C4-2B (cell line): ENCODE measurements at regions not wholly inside any gene's neighbourhood (a gene's known extent, or its start where the extent isn't known, plus 50 kb on each side); places are given as distances from the start of the nearest gene placed in this dataset.

Experiments used
- H3K27ac ChIP-seq: fragments of 450-650 bp; 2 replicates; pipeline ENCODE4 v1.5.1; 2017
- CTCF ChIP-seq: fragments of 450-650 bp; conservative IDR thresholded peaks from 2 replicates; pipeline ENCODE4 v1.5.1; 2017; ENCODE audit warnings: mild to moderate bottlenecking
- ZFX ChIP-seq: fragments of 450-650 bp; IDR thresholded peaks from 2 replicates; pipeline ENCODE4 v1.6.1; 2017

- TF ChIP-seq ZFX (no peak), CTCF (no peak)
- no peak overlapping the region for H3K27ac ChIP-seq
Observed at GRCh38 chr3:78140866-78141265, 1101.0 kb downstream of the ROBO2 start.

- no peak overlapping the region for H3K27ac ChIP-seq
- TF ChIP-seq ZFX (no peak), CTCF (no peak)
Observed at GRCh38 chr3:78141269-78141668, 1101.4 kb downstream of the ROBO2 start.

- TF ChIP-seq ZFX (no peak), CTCF (no peak)
- H3K27ac ChIP-seq = no peak overlapping the region
Observed at GRCh38 chr3:78143000-78143399, 1103.1 kb downstream of the ROBO2 start.

- no peak overlapping the region for H3K27ac ChIP-seq
- TF ChIP-seq CTCF (no peak), ZFX (no peak)
Observed at GRCh38 chr3:78148986-78149717, 1109.3 kb downstream of the ROBO2 start.

- H3K27ac ChIP-seq = no peak overlapping the region
- TF ChIP-seq ZFX (no peak), CTCF (no peak)
Observed at GRCh38 chr3:78153973-78154372, 1114.1 kb downstream of the ROBO2 start.

GRCh38 chr3:78154521-78155186, 1114.8 kb downstream of the ROBO2 start:
- no peak overlapping the region for H3K27ac ChIP-seq
- TF ChIP-seq ZFX (no peak), CTCF (no peak)

GRCh38 chr3:78161736-78162135, 1121.8 kb downstream of the ROBO2 start:
- TF ChIP-seq ZFX = no peak
- H3K27ac ChIP-seq = no peak overlapping the region
